OCI-LY1 (cell line): ENCODE measurements at regions not wholly inside any gene's neighbourhood (a gene's known extent, or its start where the extent isn't known, plus 50 kb on each side); places are given as distances from the start of the nearest gene placed in this dataset.

Experiments used
- EZH2 ChIP-seq: fragments of 200-600 bp; sonication (generic), shearing (Covaris generic); IDR thresholded peaks from 2 replicates; pipeline ENCODE4 v1.8.0; 2017; ENCODE audit warnings: borderline replicate concordance, mixed run types, mild to moderate bottlenecking, antibody characterized with exemption, low read length, moderate library complexity, mixed read lengths
- TF ChIP-seq, protein P1 (sequence below): fragments of 200-600 bp; sonication (generic), shearing (Covaris generic); IDR thresholded peaks from 2 replicates; pipeline ENCODE4 v1.5.1; 2017; ENCODE audit warnings: mild to moderate bottlenecking, antibody characterized with exemption, low read length, moderate library complexity, mixed read lengths

DNA sequence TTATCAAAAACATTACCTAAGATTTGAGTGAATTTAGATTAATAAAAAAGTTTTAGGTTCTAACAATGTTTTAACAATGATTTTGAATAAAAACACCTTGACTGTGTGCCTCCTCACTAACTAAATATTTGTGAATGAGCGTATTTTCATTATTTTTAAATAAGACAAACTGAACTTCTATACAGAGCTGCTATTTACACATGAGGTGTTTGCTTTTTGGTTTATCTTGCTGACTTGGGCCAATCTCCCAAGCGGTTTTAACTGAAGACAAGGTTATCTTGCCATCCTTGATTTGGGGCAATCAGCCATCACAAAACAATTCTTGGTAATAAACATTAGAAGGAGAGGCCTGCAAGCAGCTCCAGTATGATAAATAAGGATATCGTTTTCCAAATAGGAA, 108.2 kb upstream of the NRIP1 start:
- TF ChIP-seq, protein P1, sequence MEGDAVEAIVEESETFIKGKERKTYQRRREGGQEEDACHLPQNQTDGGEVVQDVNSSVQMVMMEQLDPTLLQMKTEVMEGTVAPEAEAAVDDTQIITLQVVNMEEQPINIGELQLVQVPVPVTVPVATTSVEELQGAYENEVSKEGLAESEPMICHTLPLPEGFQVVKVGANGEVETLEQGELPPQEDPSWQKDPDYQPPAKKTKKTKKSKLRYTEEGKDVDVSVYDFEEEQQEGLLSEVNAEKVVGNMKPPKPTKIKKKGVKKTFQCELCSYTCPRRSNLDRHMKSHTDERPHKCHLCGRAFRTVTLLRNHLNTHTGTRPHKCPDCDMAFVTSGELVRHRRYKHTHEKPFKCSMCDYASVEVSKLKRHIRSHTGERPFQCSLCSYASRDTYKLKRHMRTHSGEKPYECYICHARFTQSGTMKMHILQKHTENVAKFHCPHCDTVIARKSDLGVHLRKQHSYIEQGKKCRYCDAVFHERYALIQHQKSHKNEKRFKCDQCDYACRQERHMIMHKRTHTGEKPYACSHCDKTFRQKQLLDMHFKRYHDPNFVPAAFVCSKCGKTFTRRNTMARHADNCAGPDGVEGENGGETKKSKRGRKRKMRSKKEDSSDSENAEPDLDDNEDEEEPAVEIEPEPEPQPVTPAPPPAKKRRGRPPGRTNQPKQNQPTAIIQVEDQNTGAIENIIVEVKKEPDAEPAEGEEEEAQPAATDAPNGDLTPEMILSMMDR = no peak
- no peak for TF ChIP-seq EZH2
